Breast epithelium (tissue), 4 donors: ENCODE measurements at regions not wholly inside any gene's neighbourhood (a gene's known extent, or its start where the extent isn't known, plus 50 kb on each side); places are given as distances from the start of the nearest gene placed in this dataset.
A peak's percentile ranks its signal among the peaks of the same experiment; 100 is the strongest.
"Not testable (repeated sequence)": the region's sequence is repeated elsewhere in the genome, so short reads cannot be mapped to it uniquely, and the experiment has no call there.

Source experiments
- DNase-seq, 2 donors: peaks; one replicate each; pipeline ENCODE4 v3.0.0-alpha.2; 2019; ENCODE audit warnings: low spot score in 2 of 2
- H3K27ac ChIP-seq, 2 donors: fragments of 200-600 bp; sonication (generic) in 1 of 2; one replicate each; pipeline ENCODE4 v1.5.1; 2016 to 2019; ENCODE audit warnings: mild to moderate bottlenecking in 1 of 2
- H3K27me3 ChIP-seq, 2 donors: fragments of 200-600 bp; sonication (generic) in 1 of 2; one replicate each; pipeline versions ENCODE4 v1.5.1 to v1.6.0; 2017 to 2019; ENCODE audit warnings: control low read depth in 1 of 2, mild to moderate bottlenecking in 1 of 2
- H3K36me3 ChIP-seq: fragments of 200-600 bp; one replicate; pipeline ENCODE4 v1.5.1; 2019
- H3K4me1 ChIP-seq, 2 donors: fragments of 200-600 bp; sonication (generic); one replicate each; pipeline ENCODE4 v1.5.1; 2016 to 2019; ENCODE audit warnings: control low read depth in 1 of 2
- H3K4me3 ChIP-seq, 3 donors: fragments of 200-600 bp; sonication (generic); 1 replicate in 2 of 3; 2 replicates in 1 of 3; pipeline ENCODE4 v1.5.1; 2016 to 2019; ENCODE audit warnings: mild to moderate bottlenecking in 3 of 3, moderate library complexity in 2 of 3
- H3K9me3 ChIP-seq, 2 donors: fragments of 200-600 bp; sonication (generic) in 1 of 2; one replicate each; pipeline ENCODE4 v1.5.1; 2016 to 2019; ENCODE audit warnings: control low read depth in 1 of 2
- POLR2A ChIP-seq: fragments of 450-650 bp; IDR thresholded peaks from one replicate; pipeline ENCODE4 v1.6.1; 2016; ENCODE audit warnings: antibody characterized with exemption, mild to moderate bottlenecking, moderate library complexity
- POLR2AphosphoS5 ChIP-seq, 3 donors: sonication (generic); formaldehyde crosslinking; IDR thresholded peaks; one replicate each; pipeline ENCODE4 v1.6.1; 2017; ENCODE audit warnings: antibody characterized with exemption in 3 of 3
- intact Hi-C: fragments of 100-400 bp; cut with DNase I; formaldehyde crosslinking; loops from one replicate; pipeline ENCODE4 v1.15.1; 2023; ENCODE audit warnings: low total_unique reads
- TF ChIP-seq, protein P1 (sequence below), 3 donors: fragments of 450-650 bp; IDR thresholded peaks; one replicate each; pipeline ENCODE4 v1.5.1; 2016 to 2017; ENCODE audit warnings: antibody characterized with exemption in 3 of 3, mild to moderate bottlenecking in 3 of 3, moderate library complexity in 3 of 3

DNA sequence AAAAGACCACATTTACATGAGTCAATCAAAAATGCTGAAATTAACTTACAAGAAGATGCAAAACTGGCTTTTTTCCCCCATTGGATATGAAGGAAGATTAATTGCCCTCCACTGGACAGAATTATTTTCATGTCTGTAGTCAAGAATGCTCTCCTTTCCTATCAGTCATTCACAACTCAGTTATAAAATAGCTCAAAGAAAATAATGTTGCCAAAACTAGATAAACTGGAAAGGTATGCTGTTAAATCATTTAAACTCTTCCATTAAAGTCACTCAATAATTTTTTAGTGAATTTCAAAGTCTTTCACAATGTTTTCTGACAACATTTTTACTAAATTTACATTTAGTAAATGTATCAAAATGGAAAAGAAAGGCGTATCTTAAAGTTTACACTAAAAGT is 384.5 kb downstream of the HGF start:
- intact Hi-C loops = no loop called here
- TF ChIP-seq POLR2AphosphoS5 (IDR thresholded peaks at IDR 0.05) (no peak), POLR2A (no peak)

DNA sequence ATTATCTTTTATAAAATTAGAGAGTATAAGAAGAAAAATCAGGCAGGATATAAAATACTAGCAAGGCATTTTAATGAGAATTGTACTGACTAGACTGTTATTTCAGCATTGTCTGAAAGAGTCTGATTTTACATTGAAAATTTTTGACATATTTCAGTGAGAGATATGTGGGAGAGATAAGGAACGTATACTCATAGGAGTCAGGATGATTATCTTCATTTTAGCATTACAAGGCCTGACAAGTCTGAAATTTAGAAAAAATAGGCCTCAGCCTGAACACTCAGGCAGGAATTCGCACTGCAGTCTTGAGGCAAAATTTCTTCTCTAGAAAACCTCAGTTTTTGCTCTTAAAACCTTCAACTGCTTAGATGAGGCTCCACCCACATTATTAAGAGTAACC is 386.0 kb downstream of the HGF start:
- H3K4me1 ChIP-seq = no peaks in the 10 kb centered on the region
- DNase-seq = no peak
- no peak overlapping the region for H3K4me3 ChIP-seq
- H3K27ac ChIP-seq = no peak overlapping the region
- H3K9me3 ChIP-seq = no peaks in the 10 kb centered on the region
- TF ChIP-seq POLR2AphosphoS5 (IDR thresholded peaks at IDR 0.05) (no peak), POLR2A (no peak)
- TF ChIP-seq, protein P1, sequence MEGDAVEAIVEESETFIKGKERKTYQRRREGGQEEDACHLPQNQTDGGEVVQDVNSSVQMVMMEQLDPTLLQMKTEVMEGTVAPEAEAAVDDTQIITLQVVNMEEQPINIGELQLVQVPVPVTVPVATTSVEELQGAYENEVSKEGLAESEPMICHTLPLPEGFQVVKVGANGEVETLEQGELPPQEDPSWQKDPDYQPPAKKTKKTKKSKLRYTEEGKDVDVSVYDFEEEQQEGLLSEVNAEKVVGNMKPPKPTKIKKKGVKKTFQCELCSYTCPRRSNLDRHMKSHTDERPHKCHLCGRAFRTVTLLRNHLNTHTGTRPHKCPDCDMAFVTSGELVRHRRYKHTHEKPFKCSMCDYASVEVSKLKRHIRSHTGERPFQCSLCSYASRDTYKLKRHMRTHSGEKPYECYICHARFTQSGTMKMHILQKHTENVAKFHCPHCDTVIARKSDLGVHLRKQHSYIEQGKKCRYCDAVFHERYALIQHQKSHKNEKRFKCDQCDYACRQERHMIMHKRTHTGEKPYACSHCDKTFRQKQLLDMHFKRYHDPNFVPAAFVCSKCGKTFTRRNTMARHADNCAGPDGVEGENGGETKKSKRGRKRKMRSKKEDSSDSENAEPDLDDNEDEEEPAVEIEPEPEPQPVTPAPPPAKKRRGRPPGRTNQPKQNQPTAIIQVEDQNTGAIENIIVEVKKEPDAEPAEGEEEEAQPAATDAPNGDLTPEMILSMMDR (IDR thresholded peaks at IDR 0.05) = no peak
- no peaks in the 10 kb centered on the region for H3K36me3 ChIP-seq
- intact Hi-C loops = no loop called here
- no peaks in the 10 kb centered on the region for H3K27me3 ChIP-seq

More for the DNA sequence above, 384.5 kb downstream of the HGF start:
- no peaks in the 10 kb centered on the region for H3K36me3 ChIP-seq
- no peaks in the 10 kb centered on the region for H3K27me3 ChIP-seq
- H3K9me3 ChIP-seq = no peaks in the 10 kb centered on the region
- no peaks in the 10 kb centered on the region for H3K4me1 ChIP-seq
- DNase-seq = no peak
- no peak overlapping the region for H3K4me3 ChIP-seq
- no peak overlapping the region for H3K27ac ChIP-seq

DNA sequence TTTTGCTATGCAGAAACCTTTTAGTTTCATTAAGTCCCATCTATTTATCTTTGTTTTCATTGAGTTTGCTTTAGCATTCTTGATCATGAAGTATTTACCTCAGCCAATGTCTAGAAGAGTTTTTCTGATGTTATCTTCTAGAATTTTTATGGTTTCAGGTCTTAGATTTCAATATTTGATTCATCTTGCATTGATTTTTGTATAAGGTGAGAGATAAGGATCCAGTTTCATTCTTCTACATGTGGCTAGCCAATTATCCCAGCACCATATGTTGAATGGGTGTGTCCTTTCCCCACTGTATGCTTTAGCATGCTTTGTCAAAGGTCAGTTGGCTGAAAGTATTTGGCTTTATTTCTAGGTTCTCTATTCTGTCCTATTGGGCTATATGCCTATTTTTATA is 395.2 kb downstream of the HGF start:
- DNase-seq, H3K27ac ChIP-seq, H3K9me3 ChIP-seq, H3K27me3 ChIP-seq, H3K4me1 ChIP-seq, H3K4me3 ChIP-seq, H3K36me3 ChIP-seq, intact Hi-C loops: not testable (repeated sequence)

DNA sequence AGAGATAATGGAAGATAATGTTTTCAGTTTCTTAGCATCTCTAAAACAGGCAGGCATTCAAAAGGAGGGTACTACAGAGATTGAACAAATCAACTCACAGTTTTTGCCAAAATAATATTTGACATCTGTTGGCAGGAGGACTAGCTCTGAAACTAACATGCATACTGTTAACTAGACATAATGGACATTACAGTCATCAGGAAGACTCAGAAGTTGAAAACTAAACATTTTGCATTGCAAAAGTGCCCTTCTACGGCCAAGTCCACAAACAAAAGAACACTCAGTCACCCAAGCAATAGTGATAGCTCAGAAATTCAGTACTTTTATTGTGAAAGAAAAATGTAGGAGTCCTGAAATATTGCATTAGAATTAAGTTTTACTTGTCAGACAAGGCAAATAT is 399.0 kb downstream of the HGF start:
- H3K27ac ChIP-seq = no peak overlapping the region
- intact Hi-C loops = no loop called here
- DNase-seq = no peak
- no peak overlapping the region for H3K4me3 ChIP-seq
- TF ChIP-seq POLR2AphosphoS5 (IDR thresholded peaks at IDR 0.05) = no peak
- TF ChIP-seq POLR2A = no peak
- TF ChIP-seq, protein P1 (IDR thresholded peaks at IDR 0.05) = no peak
- H3K36me3 ChIP-seq = no peaks in the 10 kb centered on the region
- no peaks in the 10 kb centered on the region for H3K4me1 ChIP-seq
- H3K27me3 ChIP-seq = no peaks in the 10 kb centered on the region
- H3K9me3 ChIP-seq = no peaks in the 10 kb centered on the region

DNA sequence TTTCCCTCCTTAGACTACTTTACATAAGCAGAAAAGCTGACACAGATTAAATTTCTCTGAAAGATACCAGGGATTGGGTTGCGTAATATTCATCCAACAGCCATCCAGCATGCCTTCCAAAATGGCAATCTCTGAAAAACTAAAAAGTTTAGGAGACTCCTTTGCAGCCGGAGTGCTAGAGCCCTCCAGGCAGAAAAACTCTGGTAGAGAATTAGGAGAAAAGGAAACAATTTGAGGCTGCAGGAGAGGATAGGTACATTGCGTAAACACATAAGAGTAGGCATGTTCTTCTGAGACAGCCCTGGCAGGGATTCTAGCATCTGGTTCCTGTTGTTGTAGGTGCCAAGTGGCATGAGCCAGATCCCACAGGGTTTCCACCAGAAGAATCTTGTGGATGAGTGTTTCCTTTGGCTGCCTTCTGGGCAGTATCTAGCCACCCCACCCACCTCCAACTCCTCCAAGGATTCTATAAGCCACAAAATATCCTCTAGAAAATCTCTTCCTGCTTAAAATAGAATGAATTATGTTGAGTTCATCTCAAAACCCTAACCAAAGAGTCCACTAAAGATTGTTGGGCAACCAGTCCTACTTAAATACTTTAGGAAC is 402.4 kb downstream of the HGF start:
- H3K4me1 ChIP-seq = no peaks in the 10 kb centered on the region
- DNase-seq = peak in 1 of 2 donors; percentile 59
- H3K4me3 ChIP-seq = no peak overlapping the region
- TF ChIP-seq POLR2A (no peak), POLR2AphosphoS5 (IDR thresholded peaks at IDR 0.05) (no peak)
- TF ChIP-seq, protein P1 (IDR thresholded peaks at IDR 0.05) = no peak
- H3K27ac ChIP-seq = no peak overlapping the region
- intact Hi-C loops = no loop called here
- H3K9me3 ChIP-seq = no peaks in the 10 kb centered on the region
- H3K27me3 ChIP-seq = no peaks in the 10 kb centered on the region
- no peaks in the 10 kb centered on the region for H3K36me3 ChIP-seq

DNA sequence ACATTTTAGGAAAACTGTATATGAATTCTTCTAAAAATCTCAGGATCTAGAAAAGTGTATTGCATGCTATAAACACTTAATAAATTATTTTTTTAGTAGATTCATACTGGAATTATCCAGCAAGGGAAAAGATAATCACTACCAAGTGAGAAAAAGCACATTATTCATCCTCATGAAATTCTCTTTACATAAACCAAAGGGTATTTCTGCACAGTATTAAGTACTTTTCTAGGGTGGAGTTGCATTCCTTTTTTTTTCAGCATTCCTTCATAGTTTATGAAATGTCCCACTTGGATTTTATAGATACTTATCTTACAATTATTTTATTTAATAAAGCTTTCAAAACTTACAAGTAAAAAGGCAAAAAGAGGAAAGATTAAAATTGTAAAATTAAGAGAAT is 403.3 kb downstream of the HGF start:
- no peak overlapping the region for H3K4me3 ChIP-seq
- intact Hi-C loops = no loop called here
- H3K36me3 ChIP-seq = no peaks in the 10 kb centered on the region
- no peak overlapping the region for H3K27ac ChIP-seq
- DNase-seq = no peak
- TF ChIP-seq, protein P1 (IDR thresholded peaks at IDR 0.05) = no peak
- TF ChIP-seq POLR2A (no peak), POLR2AphosphoS5 (IDR thresholded peaks at IDR 0.05) (no peak)
- no peaks in the 10 kb centered on the region for H3K4me1 ChIP-seq
- H3K27me3 ChIP-seq = no peaks in the 10 kb centered on the region
- no peaks in the 10 kb centered on the region for H3K9me3 ChIP-seq
